C4-2B (cell line): ENCODE measurements at regions not wholly inside any gene's neighbourhood (a gene's known extent, or its start where the extent isn't known, plus 50 kb on each side); places are given as distances from the start of the nearest gene placed in this dataset.

Source experiments
- CTCF ChIP-seq: fragments of 450-650 bp; conservative IDR thresholded peaks from 2 replicates; pipeline ENCODE4 v1.5.1; 2017; ENCODE audit warnings: mild to moderate bottlenecking
- ZFX ChIP-seq: fragments of 450-650 bp; IDR thresholded peaks from 2 replicates; pipeline ENCODE4 v1.6.1; 2017

- TF ChIP-seq CTCF (no peak), ZFX (no peak)
Observed at GRCh38 chr6:78460711-78461110, 406.6 kb upstream of the IRAK1BP1 start.
